A673 (cell line): ENCODE measurements at regions not wholly inside any gene's neighbourhood (a gene's known extent, or its start where the extent isn't known, plus 50 kb on each side); places are given as distances from the start of the nearest gene placed in this dataset.

Experiments
- CTCF ChIP-seq: fragments of 300-800, 200-600 bp; sonication (generic); conservative IDR thresholded peaks from 2 replicates; pipeline ENCODE4 v1.5.1; 2017; ENCODE audit warnings: low read depth, mild to moderate bottlenecking, antibody characterized with exemption, low read length, moderate library complexity, mixed read lengths
- EZH2 ChIP-seq: fragments of 200-600 bp; sonication (generic); IDR thresholded peaks from 2 replicates; pipeline ENCODE4 v1.6.1; 2017; ENCODE audit warnings: borderline replicate concordance, low read depth, mild to moderate bottlenecking, mixed read lengths, antibody characterized with exemption, low read length; ENCODE audit not compliant: poor library complexity, severe bottlenecking

GRCh38 chr11:92644595-92645445 lies 324.6 kb upstream of the MTNR1B start:
- TF ChIP-seq EZH2 (no peak), CTCF (no peak)
